Liver (tissue), 8 donors: ENCODE measurements at regions not wholly inside any gene's neighbourhood (a gene's known extent, or its start where the extent isn't known, plus 50 kb on each side); places are given as distances from the start of the nearest gene placed in this dataset.

Experiments
- DNase-seq: peaks from one replicate; pipeline ENCODE4 v3.0.0-alpha.2; 2017; ENCODE audit warnings: low spot score
- H3K27ac ChIP-seq, 2 donors: one replicate each; pipeline ENCODE4 v1.7.0; 2013; ENCODE audit warnings: inconsistent platforms in 2 of 2, low read length in 2 of 2, control low read depth in 1 of 2, low read depth in 1 of 2, mild to moderate bottlenecking in 1 of 2
- H3K27me3 ChIP-seq, 4 donors: one replicate each; pipeline versions ENCODE4 v1.6.1 to v1.7.0; 2013; ENCODE audit warnings: low read length in 3 of 4, inconsistent platforms in 1 of 4, mild to moderate bottlenecking in 1 of 4, moderate library complexity in 1 of 4; ENCODE audit not compliant: control insufficient read depth in 4 of 4, insufficient read depth in 4 of 4
- H3K36me3 ChIP-seq, 4 donors: one replicate each; pipeline versions ENCODE4 v1.6.1 to v1.7.0; 2013; ENCODE audit warnings: low read length in 3 of 4, mild to moderate bottlenecking in 3 of 4, low read depth in 1 of 4, moderate library complexity in 1 of 4; ENCODE audit not compliant: control insufficient read depth in 4 of 4, insufficient read depth in 3 of 4
- H3K4me1 ChIP-seq, 4 donors: one replicate each; pipeline versions ENCODE4 v1.6.1 to v1.7.0; 2013; ENCODE audit warnings: low read length in 3 of 4, mild to moderate bottlenecking in 3 of 4, moderate library complexity in 1 of 4; ENCODE audit not compliant: control insufficient read depth in 4 of 4, insufficient read depth in 4 of 4
- H3K4me3 ChIP-seq, 3 donors: one replicate each; pipeline versions ENCODE4 v1.6.1 to v1.7.0; 2013; ENCODE audit warnings: low read length in 3 of 3, control low read depth in 1 of 3, low read depth in 1 of 3, mild to moderate bottlenecking in 1 of 3
- H3K9ac ChIP-seq, 2 donors: one replicate each; pipeline ENCODE4 v1.7.0; 2013; ENCODE audit warnings: low read length in 2 of 2, mild to moderate bottlenecking in 2 of 2, moderate library complexity in 2 of 2, control low read depth in 1 of 2, low read depth in 1 of 2
- H3K9me3 ChIP-seq, 4 donors: one replicate each; pipeline versions ENCODE4 v1.6.1 to v1.7.0; 2013; ENCODE audit warnings: low read length in 3 of 4; ENCODE audit not compliant: control insufficient read depth in 4 of 4
- ATF3 ChIP-seq: IDR thresholded peaks from 2 replicates; pipeline ENCODE4 v1.6.1; 2016; ENCODE audit warnings: antibody characterized with exemption
- CTCF ChIP-seq: fragments of 150-350 bp; IDR thresholded peaks from 2 replicates; pipeline ENCODE4 v1.5.1; 2017; ENCODE audit warnings: improper control_type of control experiment, low read depth, low read length; ENCODE audit not compliant: missing input control
- FOXA1 ChIP-seq: IDR thresholded peaks from 2 replicates; pipeline ENCODE4 v1.6.1; 2016; ENCODE audit warnings: antibody characterized with exemption
- FOXA2 ChIP-seq: IDR thresholded peaks from 2 replicates; pipeline ENCODE4 v1.6.1; 2016; ENCODE audit warnings: antibody characterized with exemption
- GABPA ChIP-seq, 2 donors: IDR thresholded peaks in 1 of 2; conservative IDR thresholded peaks in 1 of 2; 2 replicates each; pipeline ENCODE4 v1.6.1; 2016; ENCODE audit warnings: antibody characterized with exemption in 2 of 2, mild to moderate bottlenecking in 1 of 2, moderate library complexity in 1 of 2
- HNF4A ChIP-seq, 2 donors: conservative IDR thresholded peaks; 2 replicates each; pipeline ENCODE4 v1.6.1; 2016; ENCODE audit warnings: antibody characterized with exemption in 2 of 2, mild to moderate bottlenecking in 2 of 2
- HNF4G ChIP-seq: IDR thresholded peaks from 2 replicates; pipeline ENCODE4 v1.6.1; 2016; ENCODE audit warnings: antibody characterized with exemption
- JUND ChIP-seq, 2 donors: IDR thresholded peaks; 2 replicates each; pipeline ENCODE4 v1.6.1; 2016; ENCODE audit warnings: antibody characterized with exemption in 2 of 2
- NR2F2 ChIP-seq: IDR thresholded peaks from 2 replicates; pipeline ENCODE4 v1.6.1; 2016; ENCODE audit warnings: antibody characterized with exemption
- RAD21 ChIP-seq, 2 donors: IDR thresholded peaks; 2 replicates each; pipeline ENCODE4 v1.6.1; 2016; ENCODE audit warnings: antibody characterized with exemption in 2 of 2, mild to moderate bottlenecking in 2 of 2
- RXRA ChIP-seq, 2 donors: IDR thresholded peaks; 2 replicates each; pipeline ENCODE4 v1.6.1; 2017 to 2018; ENCODE audit warnings: antibody characterized with exemption in 2 of 2, mild to moderate bottlenecking in 1 of 2
- SP1 ChIP-seq: IDR thresholded peaks from 2 replicates; pipeline ENCODE4 v1.6.1; 2018; ENCODE audit warnings: antibody characterized with exemption, mild to moderate bottlenecking
- TAF1 ChIP-seq: conservative IDR thresholded peaks from 2 replicates; pipeline ENCODE4 v1.6.1; 2016; ENCODE audit warnings: antibody characterized with exemption, mild to moderate bottlenecking
- WGBS: extraction: QIAGEN DNeasy Blood & Tissue Kit; methylation state at CpG from one replicate; pipeline ENCODE4 v1.1.7; 2013; 5-methylcytosine and 5-hydroxymethylcytosine counted together
- TF ChIP-seq, protein P1 (sequence below): IDR thresholded peaks from 2 replicates; pipeline ENCODE4 v1.6.1; 2016; ENCODE audit warnings: antibody characterized with exemption
- donor health status: healthy.
- donor health status: healthy.
- donor health status: healthy.
- donor health status: healthy.
- donor health status: healthy.

- H3K4me3 ChIP-seq, result no peak overlapping the region
- H3K9ac ChIP-seq, result no peak overlapping the region
- no peaks in the 10 kb centered on the region for H3K9me3 ChIP-seq
- no peak for TF ChIP-seq GABPA (IDR thresholded peaks at IDR 0.05 in 1 of 2, conservative IDR thresholded peaks at IDR 0.05 in 1 of 2)
- TF ChIP-seq NR2F2, result no peak
- no peak for TF ChIP-seq ATF3
- H3K27me3 ChIP-seq, result no peaks in the 10 kb centered on the region
- H3K4me1 ChIP-seq, result no peaks in the 10 kb centered on the region
- no peaks in the 10 kb centered on the region for H3K36me3 ChIP-seq
- H3K27ac ChIP-seq, result no peak overlapping the region
- 47% methylated on average over 4 of the region's 4 CpGs for WGBS
- no peak for DNase-seq
Measured at GRCh38 chr4:181330654-181331201, 912.5 kb upstream of the TENM3 start.

- Histone ChIP-seq H3K36me3 (no peaks in the 10 kb centered on the region), H3K4me1 (no peaks in the 10 kb centered on the region), H3K4me3 (no peak overlapping the region), H3K9me3 (no peaks in the 10 kb centered on the region), H3K27me3 (no peaks in the 10 kb centered on the region), H3K9ac (no peak overlapping the region), H3K27ac (no peak overlapping the region)
- TF ChIP-seq SP1, result no peak
- no peak for TF ChIP-seq FOXA1
- TF ChIP-seq, protein P1, sequence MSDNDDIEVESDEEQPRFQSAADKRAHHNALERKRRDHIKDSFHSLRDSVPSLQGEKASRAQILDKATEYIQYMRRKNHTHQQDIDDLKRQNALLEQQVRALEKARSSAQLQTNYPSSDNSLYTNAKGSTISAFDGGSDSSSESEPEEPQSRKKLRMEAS, result no peak
- TF ChIP-seq CTCF, result no peak
- TF ChIP-seq NR2F2, result no peak
- no peak for TF ChIP-seq JUND (IDR thresholded peaks at IDR 0.05)
- TF ChIP-seq HNF4G, result no peak
- no peak for TF ChIP-seq ATF3
- WGBS, result 25% methylated on average over 1 of the region's 1 CpG
- DNase-seq, result no peak
Measured at GRCh38 chr4:181331214-181331613, 912.0 kb upstream of the TENM3 start.

GRCh38 chr4:181345931-181346330, 897.3 kb upstream of the TENM3 start:
- no peak overlapping the region for H3K27ac ChIP-seq
- no peaks in the 10 kb centered on the region for H3K4me1 ChIP-seq
- TF ChIP-seq TAF1, result no peak
- TF ChIP-seq JUND (IDR thresholded peaks at IDR 0.05), result no peak
- no peak for TF ChIP-seq FOXA1
- TF ChIP-seq, protein P1, result no peak
- TF ChIP-seq FOXA2, result no peak
- no peak for TF ChIP-seq RAD21 (IDR thresholded peaks at IDR 0.05)
- TF ChIP-seq RXRA (IDR thresholded peaks at IDR 0.05), result no peak
- TF ChIP-seq HNF4A (conservative IDR thresholded peaks at IDR 0.05), result no peak
- no peak overlapping the region for H3K9ac ChIP-seq
- DNase-seq, result no peak
- H3K9me3 ChIP-seq, result no peaks in the 10 kb centered on the region
- H3K4me3 ChIP-seq, result no peak overlapping the region
- H3K27me3 ChIP-seq, result no peaks in the 10 kb centered on the region
- no peaks in the 10 kb centered on the region for H3K36me3 ChIP-seq
